K562 (cell line): ENCODE measurements at regions not wholly inside any gene's neighbourhood (a gene's known extent, or its start where the extent isn't known, plus 50 kb on each side); places are given as distances from the start of the nearest gene placed in this dataset.

Experiments
- ATAC-seq: fragments of 200-7000 bp; cut with Tn5 transposase; 3 replicates; pipeline ENCODE4 v1.9.1; 2020; ENCODE audit warnings: moderate library complexity
- BruUV-seq: library from RNA; stranded (reverse); fragments of 400-500 nt; replicated peaks from 2 replicates; lab custom pipeline; 2021; lab: Mats Ljungman, UMichigan
- CTCF ChIA-PET: fragments of 300-600 bp; formaldehyde crosslinking; extraction: SDS; loops from one replicate; lab custom pipeline; 2021; ENCODE audit warnings: low intra/inter-chr PET ratio; lab: Yijun Ruan, JAX
- POLR2A ChIA-PET: fragments of 300-600, 350-650 bp; sonication (Branson Sonifier 250); formaldehyde crosslinking; extraction: SDS; loops from one replicate; lab custom pipeline; 2021; ENCODE audit warnings: antibody characterized with exemption, inconsistent platforms; lab: Yijun Ruan, JAX
- DNase-seq, 4 experiments: peaks; one replicate each; pipeline versions ENCODE4 v3.0.0 to v3.0.0-alpha.2; 2011 to 2018; ENCODE audit warnings: low spot score in 3 of 4, mixed read lengths in 3 of 4; ENCODE audit errors: extremely low read depth in 1 of 4
- FAIRE-seq: peaks from 2 replicates; lab custom pipeline; 2011; peaks lifted over from hg19 to GRCh38; lab: Jason Lieb, UNC
- H2AFZ ChIP-seq: 2 replicates; pipeline ENCODE4 v1.6.0; 2011; ENCODE audit warnings: low read depth, low read length, control low read depth, inconsistent platforms
- H3K27ac ChIP-seq: fragments of 200-600 bp; 3 replicates; pipeline ENCODE4 v1.8.0; 2011; ENCODE audit warnings: low read depth, mild to moderate bottlenecking, control low read depth, inconsistent platforms, low read length, moderate library complexity, mixed read lengths; ENCODE audit errors: extremely low read depth
- H3K27me3 ChIP-seq, 2 experiments: fragments of 300-600 bp in 1 of 2; 2 replicates in 1 of 2; 3 replicates in 1 of 2; pipeline versions ENCODE4 v1.6.0 to v1.8.0; 2011; ENCODE audit warnings: inconsistent platforms in 2 of 2, low read length in 2 of 2, mild to moderate bottlenecking in 1 of 2, mixed read lengths in 1 of 2, moderate library complexity in 1 of 2; ENCODE audit not compliant: control insufficient read depth in 2 of 2, insufficient read depth in 2 of 2
- H3K36me3 ChIP-seq: fragments of 300-600 bp; 3 replicates; pipeline ENCODE4 v1.8.0; 2011; ENCODE audit warnings: mild to moderate bottlenecking, low read length, inconsistent platforms; ENCODE audit not compliant: control insufficient read depth, insufficient read depth
- H3K4me1 ChIP-seq, 2 experiments: fragments of 200-600 bp in 1 of 2; replicated peaks in 1 of 2; 2 replicates in 1 of 2; 3 replicates in 1 of 2; pipeline versions ENCODE4 v1.5.1 to v1.8.0; 2011; ENCODE audit warnings: inconsistent platforms in 2 of 2, low read length in 2 of 2, mild to moderate bottlenecking in 1 of 2, mixed read lengths in 1 of 2, moderate library complexity in 1 of 2; ENCODE audit not compliant: control insufficient read depth in 2 of 2, insufficient read depth in 2 of 2
- H3K4me2 ChIP-seq: 2 replicates; pipeline ENCODE4 v1.6.1; 2011; ENCODE audit warnings: low read length, control low read depth, inconsistent platforms, mixed read lengths; ENCODE audit not compliant: insufficient read depth
- H3K4me3 ChIP-seq: fragments of 200-600 bp; sonication (generic), shearing (Covaris generic); 2 replicates; pipeline ENCODE4 v1.5.1; 2016; ENCODE audit warnings: control low read depth, inconsistent platforms
- H3K79me2 ChIP-seq: fragments of 200-600 bp; 3 replicates; pipeline ENCODE4 v1.8.0; 2011; ENCODE audit warnings: low read length, inconsistent platforms; ENCODE audit not compliant: control insufficient read depth, insufficient read depth
- H3K9ac ChIP-seq, 2 experiments: 2 replicates each; pipeline versions ENCODE4 v1.6.0 to v1.6.1; 2011; ENCODE audit warnings: low read depth in 2 of 2, low read length in 2 of 2, control low read depth in 1 of 2, inconsistent platforms in 1 of 2, mild to moderate bottlenecking in 1 of 2, mixed read lengths in 1 of 2; ENCODE audit not compliant: insufficient read depth in 1 of 2
- H3K9me1 ChIP-seq: one replicate; pipeline ENCODE4 v1.6.0; 2011; ENCODE audit warnings: inconsistent platforms, mild to moderate bottlenecking, low read length, moderate library complexity; ENCODE audit not compliant: control insufficient read depth, insufficient read depth
- H3K9me3 ChIP-seq: replicated peaks from 2 replicates; pipeline ENCODE4 v1.5.1; 2011; ENCODE audit warnings: low read depth, low read length, inconsistent platforms; ENCODE audit not compliant: control insufficient read depth, insufficient read depth
- H4K20me1 ChIP-seq: replicated peaks from 2 replicates; pipeline ENCODE4 v1.6.1; 2011; ENCODE audit warnings: low read length, inconsistent platforms, mixed read lengths; ENCODE audit not compliant: control insufficient read depth, insufficient read depth
- FOXJ2 ChIP-seq: fragments of 200-800 bp; sonication (Bioruptor generic); IDR thresholded peaks from 2 replicates; pipeline ENCODE4 v1.6.1; 2016; ENCODE audit warnings: missing genetic modification characterization, missing compliant biosample characterization
- KDM5B ChIP-seq: fragments of 200-600 bp; sonication (generic); IDR thresholded peaks from 2 replicates; pipeline ENCODE4 v1.6.1; 2012; ENCODE audit warnings: low read depth, mild to moderate bottlenecking, moderate library complexity, low read length, control low read depth, inconsistent platforms; ENCODE audit not compliant: insufficient replicate concordance
- NFXL1 ChIP-seq: fragments of 450-650 bp; formaldehyde crosslinking; IDR thresholded peaks from 2 replicates; pipeline ENCODE4 v1.4.0; 2021; ENCODE audit warnings: mild to moderate bottlenecking
- USF2 ChIP-seq: sonication (generic); formaldehyde crosslinking; IDR thresholded peaks from 2 replicates; pipeline ENCODE4 v1.5.0; 2020; ENCODE audit warnings: missing genetic modification reagents
- ZBTB1 ChIP-seq: sonication (generic); formaldehyde crosslinking; IDR thresholded peaks from 2 replicates; pipeline ENCODE4 v1.8.1; 2023; ENCODE audit warnings: missing genetic modification reagents, low read depth, mild to moderate bottlenecking, borderline replicate concordance
- ZNF407 ChIP-seq: fragments of 450-650 bp; IDR thresholded peaks from 2 replicates; pipeline ENCODE4 v1.6.1; 2016; ENCODE audit warnings: low read depth
- WGBS: fragments of 100-300 bp; shearing (Covaris generic); methylation state at CpG from one replicate; pipeline ENCODE4 v1.1.6; 2016; ENCODE audit warnings: low coverage, mixed read lengths; ENCODE audit not compliant: insufficient coverage; ENCODE audit errors: missing lambda C conversion rate; 5-methylcytosine and 5-hydroxymethylcytosine counted together
- in situ Hi-C: fragments of 300-500 bp; cut with MboI; formaldehyde crosslinking; loops from 4 replicates; pipeline ENCODE4 v1.15.0; 2018; ENCODE audit warnings: inconsistent platforms, mixed read lengths
- intact Hi-C: fragments of 100-400 bp; cut with micrococcal nuclease; formaldehyde crosslinking; loops from 2 replicates; pipeline ENCODE4 v1.14.2; 2022
- TF ChIP-seq, protein P1 (sequence below): sonication (generic); formaldehyde crosslinking; IDR thresholded peaks from 2 replicates; pipeline ENCODE4 v1.4.0; 2020; ENCODE audit warnings: mild to moderate bottlenecking, missing genetic modification reagents

DNA sequence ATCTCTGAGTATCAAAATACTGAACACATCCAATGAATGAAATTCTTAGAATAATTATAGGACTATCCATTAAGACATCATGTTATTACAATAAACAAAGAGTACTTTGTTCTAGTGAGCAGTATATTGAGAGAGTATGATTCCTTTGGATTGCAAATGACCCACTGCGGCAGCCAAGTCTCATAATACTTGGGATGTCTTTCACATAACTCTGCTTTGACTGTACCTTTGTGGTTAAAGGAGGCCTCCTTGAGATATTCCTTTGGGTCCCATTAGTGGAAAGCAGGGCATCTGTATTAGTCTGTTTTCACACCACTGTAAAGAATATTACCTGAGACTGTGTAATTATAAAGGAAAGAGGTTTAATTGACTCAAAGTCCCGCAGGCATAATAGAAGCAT lies 593.8 kb downstream of the TRHDE start (continued):
- TF ChIP-seq ZNF407 (no peak), NFXL1 (CRISPR knock-in tag) (no peak)

- H3K9ac ChIP-seq: no peak overlapping the region
- FAIRE-seq (no peak), DNase-seq (no peak), ATAC-seq (no peak)
- no peak overlapping the region for H3K4me2 ChIP-seq
- ChIA-PET POLR2A (interaction anchor here (0.6 kb wide), 1 partner anchor 1243 kb away, joined by 3 read pairs; no protein-coding TSS in a partner anchor), CTCF (no interaction called here)
- H3K4me3 ChIP-seq: no peak overlapping the region
- no peaks in the 10 kb centered on the region for H3K27me3 ChIP-seq
- H4K20me1 ChIP-seq: no peaks in the 10 kb centered on the region
- H3K79me2 ChIP-seq: no peaks in the 10 kb centered on the region
- H3K36me3 ChIP-seq: no peaks in the 10 kb centered on the region
- no TSS peak for BruUV-seq
- H3K9me3 ChIP-seq: no peaks in the 10 kb centered on the region
- no peak overlapping the region for H3K27ac ChIP-seq
- in situ Hi-C loops (no loop called here), intact Hi-C loops (no loop called here)
- WGBS: under 1% methylated on average over 6 of the region's 6 CpGs
- H3K9me1 ChIP-seq: no peaks in the 10 kb centered on the region
- H2AFZ ChIP-seq: no peak overlapping the region
- no peaks in the 10 kb centered on the region for H3K4me1 ChIP-seq
- TF ChIP-seq ZBTB1 (CRISPR knock-in tag) (no peak), FOXJ2 (no peak), KDM5B (no peak), USF2 (CRISPR knock-in tag) (no peak)
- TF ChIP-seq, protein P1, sequence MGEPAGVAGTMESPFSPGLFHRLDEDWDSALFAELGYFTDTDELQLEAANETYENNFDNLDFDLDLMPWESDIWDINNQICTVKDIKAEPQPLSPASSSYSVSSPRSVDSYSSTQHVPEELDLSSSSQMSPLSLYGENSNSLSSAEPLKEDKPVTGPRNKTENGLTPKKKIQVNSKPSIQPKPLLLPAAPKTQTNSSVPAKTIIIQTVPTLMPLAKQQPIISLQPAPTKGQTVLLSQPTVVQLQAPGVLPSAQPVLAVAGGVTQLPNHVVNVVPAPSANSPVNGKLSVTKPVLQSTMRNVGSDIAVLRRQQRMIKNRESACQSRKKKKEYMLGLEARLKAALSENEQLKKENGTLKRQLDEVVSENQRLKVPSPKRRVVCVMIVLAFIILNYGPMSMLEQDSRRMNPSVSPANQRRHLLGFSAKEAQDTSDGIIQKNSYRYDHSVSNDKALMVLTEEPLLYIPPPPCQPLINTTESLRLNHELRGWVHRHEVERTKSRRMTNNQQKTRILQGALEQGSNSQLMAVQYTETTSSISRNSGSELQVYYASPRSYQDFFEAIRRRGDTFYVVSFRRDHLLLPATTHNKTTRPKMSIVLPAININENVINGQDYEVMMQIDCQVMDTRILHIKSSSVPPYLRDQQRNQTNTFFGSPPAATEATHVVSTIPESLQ (CRISPR knock-in tag): no peak
Measured at GRCh38 chr12:72869024-72869423, 596.9 kb downstream of the TRHDE start.
